GM19397 (cell line): ENCODE measurements at regions not wholly inside any gene's neighbourhood (a gene's known extent, or its start where the extent isn't known, plus 50 kb on each side); places are given as distances from the start of the nearest gene placed in this dataset.
"Not testable (repeated sequence)": the region's sequence is repeated elsewhere in the genome, so short reads cannot be mapped to it uniquely, and the experiment has no call there.

ENCODE experiments used
- ATAC-seq: cut with Tn5 transposase; IDR thresholded peaks from one replicate; pipeline ENCODE4 v1.9.1; 2021; ENCODE audit warnings: mild to moderate bottlenecking, moderate library complexity; ENCODE audit not compliant: unreplicated experiment

- ATAC-seq = no peak
Observed at GRCh38 chr10:64369885-64370773, 848.9 kb downstream of the REEP3 start.

- no peak for ATAC-seq
Observed at GRCh38 chr10:64374346-64374745, 853.1 kb downstream of the REEP3 start.

- ATAC-seq = no peak
Observed at GRCh38 chr10:64376167-64376566, 855.0 kb downstream of the REEP3 start.

- ATAC-seq = no peak
Observed at GRCh38 chr10:64379898-64380297, 858.7 kb downstream of the REEP3 start.

GRCh38 chr10:64385355-64385754 is 864.2 kb downstream of the REEP3 start:
- no peak for ATAC-seq

GRCh38 chr10:64394744-64395143 is 873.5 kb downstream of the REEP3 start:
- ATAC-seq = no peak

GRCh38 chr10:64396105-64396708 is 875.0 kb downstream of the REEP3 start:
- no peak for ATAC-seq

GRCh38 chr10:64397125-64397524 is 875.9 kb downstream of the REEP3 start:
- ATAC-seq = no peak

GRCh38 chr10:64408391-64409183 is 887.4 kb downstream of the REEP3 start:
- ATAC-seq = no peak

GRCh38 chr10:64409349-64409748 is 888.1 kb downstream of the REEP3 start:
- no peak for ATAC-seq

GRCh38 chr10:64416011-64416410 is 894.8 kb downstream of the REEP3 start:
- no peak for ATAC-seq

GRCh38 chr10:64419461-64419860 is 898.3 kb downstream of the REEP3 start:
- ATAC-seq = no peak

- ATAC-seq = no peak
Observed at GRCh38 chr10:64426745-64427144, 905.5 kb downstream of the REEP3 start.

- no peak for ATAC-seq
Observed at GRCh38 chr10:64430690-64431323, 909.6 kb downstream of the REEP3 start.

GRCh38 chr10:64441872-64442271 is 920.7 kb downstream of the REEP3 start:
- not testable (repeated sequence) for ATAC-seq

- ATAC-seq = no peak
Observed at GRCh38 chr10:64444163-64444562, 923.0 kb downstream of the REEP3 start.

- no peak for ATAC-seq
Observed at GRCh38 chr10:64444564-64444963, 923.4 kb downstream of the REEP3 start.

- ATAC-seq = no peak
Observed at GRCh38 chr10:64449603-64450002, 928.4 kb downstream of the REEP3 start.

GRCh38 chr10:64450312-64450711 is 929.1 kb downstream of the REEP3 start:
- no peak for ATAC-seq

- ATAC-seq = no peak
Observed at GRCh38 chr10:64454962-64455361, 933.8 kb downstream of the REEP3 start.

GRCh38 chr10:64458306-64458705 is 937.1 kb downstream of the REEP3 start:
- ATAC-seq = no peak
